SU-DHL-6 (cell line): ENCODE measurements at regions not wholly inside any gene's neighbourhood (a gene's known extent, or its start where the extent isn't known, plus 50 kb on each side); places are given as distances from the start of the nearest gene placed in this dataset.

ENCODE experiments used
- H2AFZ ChIP-seq: fragments of 200-600 bp; sonication (generic); 2 replicates; pipeline ENCODE4 v1.6.1; 2014; ENCODE audit warnings: low read depth, mild to moderate bottlenecking, moderate library complexity, mixed read lengths, antibody characterized with exemption, low read length; ENCODE audit not compliant: severe bottlenecking
- H3F3A ChIP-seq: fragments of 200-600 bp; shearing (Covaris generic); 2 replicates; pipeline ENCODE4 v1.6.0; 2016; ENCODE audit warnings: antibody characterized with exemption, mild to moderate bottlenecking; ENCODE audit not compliant: insufficient read depth
- H3K27ac ChIP-seq: fragments of 200-600 bp; sonication (generic); 2 replicates; pipeline ENCODE4 v1.5.1; 2016; ENCODE audit warnings: low read depth, mild to moderate bottlenecking, low read length, moderate library complexity, mixed read lengths
- H3K27me3 ChIP-seq: fragments of 200-600 bp; sonication (generic), shearing (Covaris generic); 2 replicates; pipeline ENCODE4 v1.6.0; 2014; ENCODE audit warnings: mild to moderate bottlenecking, low read length
- H3K36me3 ChIP-seq: fragments of 200-600 bp; sonication (generic); 2 replicates; pipeline ENCODE4 v1.6.1; 2014; ENCODE audit warnings: mild to moderate bottlenecking, low read length, mixed read lengths
- H3K4me2 ChIP-seq: fragments of 300-600, 200-600 bp; shearing (Covaris generic), sonication (generic); 2 replicates; pipeline ENCODE4 v1.6.0; 2014; ENCODE audit warnings: low read length, low read depth, mild to moderate bottlenecking; ENCODE audit not compliant: poor library complexity, severe bottlenecking
- H3K4me3 ChIP-seq: fragments of 200-600 bp; sonication (generic); 2 replicates; pipeline ENCODE4 v1.5.1; 2014; ENCODE audit warnings: antibody characterized with exemption, low read length, mild to moderate bottlenecking, mixed read lengths; ENCODE audit not compliant: insufficient read depth, poor library complexity, severe bottlenecking
- H3K79me2 ChIP-seq: fragments of 200-600 bp; sonication (generic); 2 replicates; pipeline ENCODE4 v1.6.1; 2014; ENCODE audit warnings: mild to moderate bottlenecking, low read length, moderate library complexity; ENCODE audit not compliant: insufficient read depth
- H3K9ac ChIP-seq: fragments of 200-600 bp; sonication (generic); 2 replicates; pipeline ENCODE4 v1.7.0; 2014; ENCODE audit warnings: mild to moderate bottlenecking, low read length
- H3K9me2 ChIP-seq: fragments of 200-600 bp; sonication (generic); replicated peaks from 2 replicates; pipeline ENCODE4 v1.6.1; 2014; ENCODE audit warnings: low read length; ENCODE audit not compliant: insufficient read depth
- H3K9me3 ChIP-seq: fragments of 200-600 bp; sonication (generic); 2 replicates; pipeline ENCODE4 v1.6.1; 2014; ENCODE audit warnings: low read length, mixed read lengths; ENCODE audit not compliant: insufficient read depth
- H4K20me1 ChIP-seq: fragments of 200-600 bp; sonication (generic); 2 replicates; pipeline ENCODE4 v1.6.1; 2014; ENCODE audit warnings: low read depth, mild to moderate bottlenecking, antibody characterized with exemption, low read length, moderate library complexity, mixed read lengths
- EZH2phosphoT487 ChIP-seq: fragments of 200-600 bp; sonication (generic), shearing (Covaris generic); conservative IDR thresholded peaks from 2 replicates; pipeline ENCODE4 v1.6.1; 2018; ENCODE audit warnings: mild to moderate bottlenecking, antibody characterized with exemption, low read length, moderate library complexity, mixed read lengths
- TF ChIP-seq, protein P1 (sequence below): fragments of 200-600 bp; sonication (generic); IDR thresholded peaks from one replicate; pipeline ENCODE4 v1.5.1; 2017; ENCODE audit warnings: antibody characterized with exemption, mild to moderate bottlenecking, low read length, moderate library complexity; ENCODE audit not compliant: insufficient read depth, poor library complexity, severe bottlenecking

DNA sequence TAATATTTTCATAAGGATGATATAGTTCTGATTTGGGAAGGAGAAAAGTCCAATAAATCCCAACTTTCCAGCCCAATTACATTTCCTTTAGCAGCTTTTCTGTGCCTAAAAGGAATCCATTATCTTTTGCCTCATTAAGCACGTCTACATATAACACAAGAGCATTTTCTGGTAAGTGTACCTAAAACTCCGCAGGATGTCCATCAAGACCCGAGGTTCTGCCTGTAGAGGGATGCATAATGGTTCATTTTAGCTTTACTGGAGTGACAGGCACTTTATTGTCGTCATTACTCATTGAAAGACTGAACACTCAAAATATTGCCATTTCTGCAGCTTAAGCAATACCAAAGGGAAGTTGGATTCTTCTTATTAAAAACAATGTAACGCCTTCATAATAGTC, 669.0 kb downstream of the PRELID2 start:
- Histone ChIP-seq H3K9ac (no peak overlapping the region), H3K4me2 (no peak overlapping the region), H3K9me2 (no peaks in the 10 kb centered on the region), H3F3A (no peaks in the 10 kb centered on the region), H3K36me3 (no peaks in the 10 kb centered on the region), H4K20me1 (no peaks in the 10 kb centered on the region), H3K27me3 (no peaks in the 10 kb centered on the region), H2AFZ (no peak overlapping the region), H3K79me2 (no peaks in the 10 kb centered on the region), H3K27ac (no peak overlapping the region), H3K9me3 (no peaks in the 10 kb centered on the region), H3K4me3 (no peak overlapping the region)
- no peak for TF ChIP-seq EZH2phosphoT487
- TF ChIP-seq, protein P1, sequence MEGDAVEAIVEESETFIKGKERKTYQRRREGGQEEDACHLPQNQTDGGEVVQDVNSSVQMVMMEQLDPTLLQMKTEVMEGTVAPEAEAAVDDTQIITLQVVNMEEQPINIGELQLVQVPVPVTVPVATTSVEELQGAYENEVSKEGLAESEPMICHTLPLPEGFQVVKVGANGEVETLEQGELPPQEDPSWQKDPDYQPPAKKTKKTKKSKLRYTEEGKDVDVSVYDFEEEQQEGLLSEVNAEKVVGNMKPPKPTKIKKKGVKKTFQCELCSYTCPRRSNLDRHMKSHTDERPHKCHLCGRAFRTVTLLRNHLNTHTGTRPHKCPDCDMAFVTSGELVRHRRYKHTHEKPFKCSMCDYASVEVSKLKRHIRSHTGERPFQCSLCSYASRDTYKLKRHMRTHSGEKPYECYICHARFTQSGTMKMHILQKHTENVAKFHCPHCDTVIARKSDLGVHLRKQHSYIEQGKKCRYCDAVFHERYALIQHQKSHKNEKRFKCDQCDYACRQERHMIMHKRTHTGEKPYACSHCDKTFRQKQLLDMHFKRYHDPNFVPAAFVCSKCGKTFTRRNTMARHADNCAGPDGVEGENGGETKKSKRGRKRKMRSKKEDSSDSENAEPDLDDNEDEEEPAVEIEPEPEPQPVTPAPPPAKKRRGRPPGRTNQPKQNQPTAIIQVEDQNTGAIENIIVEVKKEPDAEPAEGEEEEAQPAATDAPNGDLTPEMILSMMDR = no peak

DNA sequence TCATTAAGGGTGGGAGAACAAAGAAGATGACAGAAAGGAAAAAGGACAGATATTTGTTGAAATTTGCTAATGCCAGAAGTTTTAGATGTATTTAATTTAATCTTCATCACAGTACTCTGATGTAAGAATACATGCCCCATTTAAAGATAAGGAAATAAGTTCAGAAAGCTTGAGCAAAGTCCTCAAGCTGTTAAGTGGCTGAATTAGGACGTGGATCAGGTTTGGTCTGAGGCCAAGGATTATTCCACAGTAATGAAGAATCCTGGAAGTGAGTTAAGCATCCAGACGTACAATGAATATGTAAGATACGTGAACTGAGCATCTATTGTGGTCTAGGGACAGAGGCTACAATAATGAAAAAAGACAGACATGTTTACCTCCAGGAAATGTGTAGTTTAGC, 671.3 kb downstream of the PRELID2 start:
- H3F3A ChIP-seq = no peaks in the 10 kb centered on the region
- H3K4me3 ChIP-seq = no peak overlapping the region
- no peaks in the 10 kb centered on the region for H3K27me3 ChIP-seq
- H3K9me3 ChIP-seq = no peaks in the 10 kb centered on the region
- TF ChIP-seq, protein P1 = no peak
- TF ChIP-seq EZH2phosphoT487 = no peak
- no peak overlapping the region for H2AFZ ChIP-seq
- no peaks in the 10 kb centered on the region for H3K9me2 ChIP-seq
- H3K79me2 ChIP-seq = no peaks in the 10 kb centered on the region
- no peaks in the 10 kb centered on the region for H3K36me3 ChIP-seq
- no peak overlapping the region for H3K27ac ChIP-seq
- no peak overlapping the region for H3K9ac ChIP-seq
- H4K20me1 ChIP-seq = no peaks in the 10 kb centered on the region
- no peak overlapping the region for H3K4me2 ChIP-seq

DNA sequence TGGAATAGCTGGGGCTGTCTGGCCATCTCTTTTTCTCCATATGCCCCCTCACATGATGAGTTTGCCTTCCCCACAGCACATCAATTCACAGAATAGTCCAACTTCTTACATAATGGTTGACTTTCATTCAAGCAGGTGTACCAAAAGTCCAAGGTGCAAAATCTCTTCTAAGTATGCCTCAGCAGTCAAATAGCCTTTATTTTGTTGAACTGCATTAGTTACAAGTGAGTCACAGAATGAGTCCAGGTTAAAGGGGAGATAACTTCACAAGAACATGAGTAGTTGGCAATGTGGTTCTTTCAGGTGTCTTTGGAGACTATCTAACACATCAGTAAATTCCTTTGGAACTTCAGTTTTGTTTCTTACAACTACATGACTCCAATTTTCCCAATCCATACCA, 672.5 kb downstream of the PRELID2 start:
- no peak overlapping the region for H2AFZ ChIP-seq
- H3K4me2 ChIP-seq = no peak overlapping the region
- H3K79me2 ChIP-seq = no peaks in the 10 kb centered on the region
- H3F3A ChIP-seq = no peaks in the 10 kb centered on the region
- H4K20me1 ChIP-seq = no peaks in the 10 kb centered on the region
- H3K27me3 ChIP-seq = no peaks in the 10 kb centered on the region
- no peak overlapping the region for H3K27ac ChIP-seq
- TF ChIP-seq EZH2phosphoT487 = no peak
- TF ChIP-seq, protein P1 = no peak
- no peaks in the 10 kb centered on the region for H3K36me3 ChIP-seq
- no peaks in the 10 kb centered on the region for H3K9me3 ChIP-seq
- no peak overlapping the region for H3K4me3 ChIP-seq
- no peak overlapping the region for H3K9ac ChIP-seq
- H3K9me2 ChIP-seq = no peaks in the 10 kb centered on the region

DNA sequence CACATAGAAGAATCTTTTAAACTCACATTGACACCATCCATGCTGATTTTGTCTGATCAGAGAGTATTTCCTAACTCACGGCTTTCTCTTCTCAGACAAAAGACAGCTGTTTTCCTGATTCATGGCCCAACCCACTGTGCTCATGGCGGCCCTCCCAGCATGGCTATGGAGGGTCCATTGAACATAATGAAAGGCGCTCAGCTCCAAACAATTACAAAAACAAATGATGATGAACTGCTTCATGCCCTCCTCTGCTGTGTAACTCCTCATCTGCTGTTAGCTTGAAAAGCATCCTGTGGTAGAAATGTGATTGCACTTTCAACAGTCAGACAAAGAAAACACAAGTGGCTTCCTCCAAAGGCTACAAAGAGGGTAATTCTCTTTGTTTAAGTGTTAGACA, 673.8 kb downstream of the PRELID2 start:
- Histone ChIP-seq H3K9ac (no peak overlapping the region), H4K20me1 (no peaks in the 10 kb centered on the region), H3K79me2 (no peaks in the 10 kb centered on the region), H3K9me3 (no peaks in the 10 kb centered on the region), H3K9me2 (no peaks in the 10 kb centered on the region), H2AFZ (no peak overlapping the region), H3F3A (no peaks in the 10 kb centered on the region), H3K36me3 (no peaks in the 10 kb centered on the region), H3K4me2 (no peak overlapping the region), H3K4me3 (no peak overlapping the region), H3K27me3 (no peaks in the 10 kb centered on the region), H3K27ac (no peak overlapping the region)
- TF ChIP-seq, protein P1 = no peak
- no peak for TF ChIP-seq EZH2phosphoT487
